H9 (cell line): ENCODE measurements at regions not wholly inside any gene's neighbourhood (a gene's known extent, or its start where the extent isn't known, plus 50 kb on each side); places are given as distances from the start of the nearest gene placed in this dataset.

ENCODE experiments used
- DNase-seq: peaks from one replicate; pipeline ENCODE4 v3.0.0-alpha.2; 2017
- H2AFZ ChIP-seq: one replicate; pipeline ENCODE4 v1.6.1; 2013; ENCODE audit warnings: mild to moderate bottlenecking, low read length, control low read depth, moderate library complexity
- H2AK5ac ChIP-seq: 2 replicates; pipeline ENCODE4 v1.6.1; 2013; ENCODE audit warnings: low read length, control low read depth, mixed read lengths; ENCODE audit not compliant: insufficient read length
- H2BK120ac ChIP-seq: one replicate; pipeline ENCODE4 v1.6.1; 2013; ENCODE audit warnings: low read depth, mild to moderate bottlenecking, low read length, control low read depth, inconsistent platforms; ENCODE audit not compliant: poor library complexity, severe bottlenecking
- H2BK12ac ChIP-seq: 2 replicates; pipeline ENCODE4 v1.6.1; 2013; ENCODE audit warnings: low read length, control low read depth, mixed read lengths, low read depth; ENCODE audit not compliant: insufficient read length
- H2BK15ac ChIP-seq: 2 replicates; pipeline ENCODE4 v1.6.1; 2013; ENCODE audit warnings: low read depth, low read length, control low read depth
- H2BK20ac ChIP-seq: one replicate; pipeline ENCODE4 v1.6.1; 2013; ENCODE audit warnings: low read depth, mild to moderate bottlenecking, low read length, control low read depth, inconsistent platforms; ENCODE audit not compliant: poor library complexity, severe bottlenecking
- H2BK5ac ChIP-seq: 2 replicates; pipeline ENCODE4 v1.6.1; 2013; ENCODE audit warnings: low read length, control low read depth, mixed read lengths; ENCODE audit not compliant: insufficient read length
- H3K14ac ChIP-seq: 2 replicates; pipeline ENCODE4 v1.6.1; 2013; ENCODE audit warnings: low read length, control low read depth; ENCODE audit not compliant: insufficient read depth
- H3K18ac ChIP-seq: 2 replicates; pipeline ENCODE4 v1.6.1; 2013; ENCODE audit warnings: low read depth, mild to moderate bottlenecking, mixed read lengths, low read length, control low read depth; ENCODE audit not compliant: insufficient read length
- H3K23ac ChIP-seq: 2 replicates; pipeline ENCODE4 v1.6.1; 2013; ENCODE audit warnings: low read length, control low read depth, mixed read lengths, low read depth; ENCODE audit not compliant: insufficient read length
- H3K23me2 ChIP-seq: 2 replicates; pipeline ENCODE4 v1.6.1; 2013; ENCODE audit warnings: low read depth, mild to moderate bottlenecking, mixed read lengths, low read length, control low read depth; ENCODE audit not compliant: insufficient read length, poor library complexity, severe bottlenecking
- H3K27ac ChIP-seq: 2 replicates; pipeline ENCODE4 v1.5.1; 2013; ENCODE audit warnings: low read length, control low read depth, mixed read lengths, low read depth; ENCODE audit not compliant: insufficient read length
- H3K27me3 ChIP-seq: 2 replicates; pipeline ENCODE4 v1.6.1; 2013; ENCODE audit warnings: low read length, control low read depth, inconsistent platforms; ENCODE audit not compliant: insufficient read depth
- H3K4ac ChIP-seq: 2 replicates; pipeline ENCODE4 v1.6.1; 2013; ENCODE audit warnings: low read depth, mild to moderate bottlenecking, control low read depth, inconsistent platforms, low read length, moderate library complexity
- H3K4me1 ChIP-seq: 2 replicates; pipeline ENCODE4 v1.6.1; 2013; ENCODE audit warnings: low read length, control low read depth, inconsistent platforms; ENCODE audit not compliant: insufficient read depth
- H3K4me2 ChIP-seq: 2 replicates; pipeline ENCODE4 v1.6.1; 2013; ENCODE audit warnings: low read length, control low read depth, mixed read lengths; ENCODE audit not compliant: insufficient read length, insufficient read depth
- H3K56ac ChIP-seq: 2 replicates; pipeline ENCODE4 v1.6.1; 2013; ENCODE audit warnings: low read depth, mild to moderate bottlenecking, mixed read lengths, low read length, control low read depth; ENCODE audit not compliant: insufficient read length
- H3K79me1 ChIP-seq: 2 replicates; pipeline ENCODE4 v1.6.1; 2013; ENCODE audit warnings: low read depth, mild to moderate bottlenecking, moderate library complexity, low read length, control low read depth, inconsistent platforms; ENCODE audit not compliant: insufficient read depth, poor library complexity, severe bottlenecking
- H3K79me2 ChIP-seq: 2 replicates; pipeline ENCODE4 v1.6.1; 2013; ENCODE audit warnings: low read length, control low read depth, inconsistent platforms; ENCODE audit not compliant: insufficient read depth
- H3K9ac ChIP-seq: 2 replicates; pipeline ENCODE4 v1.6.1; 2013; ENCODE audit warnings: low read length, control low read depth, mixed read lengths; ENCODE audit not compliant: insufficient read length; ENCODE audit errors: extremely low read depth
- H3K9me3 ChIP-seq: one replicate; pipeline ENCODE4 v1.6.1; 2013; ENCODE audit warnings: low read depth, low read length, inconsistent platforms; ENCODE audit not compliant: control insufficient read depth
- H3T11ph ChIP-seq: one replicate; pipeline ENCODE4 v1.6.1; 2013; ENCODE audit warnings: mild to moderate bottlenecking, low read length, control low read depth, inconsistent platforms
- H4K20me1 ChIP-seq: one replicate; pipeline ENCODE4 v1.6.1; 2013; ENCODE audit not compliant: control insufficient read depth, insufficient read length, insufficient read depth
- H4K5ac ChIP-seq: 2 replicates; pipeline ENCODE4 v1.6.1; 2013; ENCODE audit warnings: low read depth, mild to moderate bottlenecking, mixed read lengths, low read length, control low read depth; ENCODE audit not compliant: insufficient read length
- H4K8ac ChIP-seq: replicated peaks from 2 replicates; pipeline ENCODE4 v1.6.1; 2013; ENCODE audit warnings: low read length, control low read depth, mixed read lengths, low read depth; ENCODE audit not compliant: insufficient read length
- H4K91ac ChIP-seq: 2 replicates; pipeline ENCODE4 v1.6.1; 2013; ENCODE audit warnings: low read depth, mild to moderate bottlenecking, moderate library complexity, mixed read lengths, low read length, control low read depth; ENCODE audit not compliant: insufficient read length
- H3K27ac Mint-ChIP-seq, 3 experiments: 2 replicates in 2 of 3; 3 replicates in 1 of 3; pipeline ENCODE4 v1.8.0; 2020 to 2021; ENCODE audit warnings: mixed read lengths in 3 of 3, mild to moderate bottlenecking in 1 of 3, moderate library complexity in 1 of 3
- H3K27me3 Mint-ChIP-seq: 2 replicates; pipeline ENCODE4 v1.8.0; 2021; ENCODE audit warnings: low read depth, mild to moderate bottlenecking, moderate library complexity, mixed read lengths
- H3K36me3 Mint-ChIP-seq, 3 experiments: 2 replicates in 2 of 3; 3 replicates in 1 of 3; pipeline ENCODE4 v1.8.0; 2020 to 2021; ENCODE audit warnings: low read depth in 3 of 3, mixed read lengths in 3 of 3; ENCODE audit not compliant: insufficient read depth in 1 of 3
- H3K4me1 Mint-ChIP-seq, 2 experiments: 2 replicates each; pipeline ENCODE4 v1.8.0; 2020; ENCODE audit warnings: mixed read lengths in 2 of 2
- H3K4me3 Mint-ChIP-seq, 2 experiments: 2 replicates in 1 of 2; 3 replicates in 1 of 2; pipeline ENCODE4 v1.8.0; 2020 to 2021; ENCODE audit warnings: mild to moderate bottlenecking in 2 of 2, mixed read lengths in 2 of 2, moderate library complexity in 1 of 2
- H3K9me3 Mint-ChIP-seq, 2 experiments: 2 replicates in 1 of 2; 3 replicates in 1 of 2; pipeline ENCODE4 v1.8.0; 2020; ENCODE audit warnings: mild to moderate bottlenecking in 2 of 2, mixed read lengths in 2 of 2, moderate library complexity in 1 of 2
- WGBS: extraction: QIAGEN DNeasy Blood & Tissue Kit; methylation state at CpG from one replicate; pipeline ENCODE4 v1.1.7; 2013; ENCODE audit warnings: missing lambda C conversion rate, low lambda C conversion rate, mixed read lengths; ENCODE audit not compliant: insufficient read length; ENCODE audit errors: extremely low coverage; 5-methylcytosine and 5-hydroxymethylcytosine counted together
- TF ChIP-seq, protein P1 (sequence below): fragments of 200-600 bp; sonication (generic); conservative IDR thresholded peaks from 3 replicates; pipeline ENCODE4 v1.8.0; 2021; ENCODE audit warnings: antibody characterized with exemption, mild to moderate bottlenecking

DNA sequence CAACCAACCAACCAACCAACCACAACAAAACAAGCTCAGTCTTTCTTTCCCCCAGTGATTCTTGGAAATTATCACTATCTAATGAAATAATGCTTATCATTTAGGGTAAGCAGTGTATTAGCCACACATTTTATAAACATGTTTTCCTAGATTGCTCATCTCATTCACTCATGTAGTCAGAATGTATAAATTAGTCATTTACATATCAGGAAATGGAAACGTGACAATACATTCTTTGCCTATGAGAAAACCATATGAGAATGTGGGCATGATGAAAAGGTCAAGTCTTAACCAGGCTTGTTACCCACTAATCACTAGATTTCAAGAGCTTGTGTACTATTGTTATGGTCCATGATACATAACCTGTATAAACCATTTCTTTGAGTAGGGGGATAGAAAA, 1583.4 kb upstream of the PIK3C3 start:
- Histone ChIP-seq H4K20me1 (no peaks in the 10 kb centered on the region), H4K5ac (no peak overlapping the region), H3K79me2 (no peaks in the 10 kb centered on the region), H2BK12ac (no peak overlapping the region), H3K4ac (no peak overlapping the region), H3K56ac (no peak overlapping the region), H2AFZ (no peak overlapping the region), H3K79me1 (no peaks in the 10 kb centered on the region), H2BK20ac (no peak overlapping the region), H3K23ac (no peak overlapping the region), H4K8ac (no peak overlapping the region), H4K91ac (no peak overlapping the region), H3K4me2 (no peak overlapping the region), H2BK120ac (no peak overlapping the region), H3T11ph (no peak overlapping the region), H3K18ac (no peak overlapping the region), H3K9me3 (no peaks in the 10 kb centered on the region), H3K4me1 (no peaks in the 10 kb centered on the region), H3K27me3 (no peaks in the 10 kb centered on the region), H2BK15ac (no peak overlapping the region), H3K23me2 (no peaks in the 10 kb centered on the region), H3K14ac (no peak overlapping the region), H2BK5ac (no peak overlapping the region), H2AK5ac (no peak overlapping the region), H3K27ac (no peak overlapping the region), H3K9ac (no peak overlapping the region)
- Mint-ChIP-seq H3K4me1 (no peaks in the 10 kb centered on the region), H3K27ac (no peak overlapping the region), H3K4me3 (no peak overlapping the region), H3K36me3 (no peaks in the 10 kb centered on the region), H3K27me3 (no peaks in the 10 kb centered on the region), H3K9me3 (no peaks in the 10 kb centered on the region)
- TF ChIP-seq, protein P1, sequence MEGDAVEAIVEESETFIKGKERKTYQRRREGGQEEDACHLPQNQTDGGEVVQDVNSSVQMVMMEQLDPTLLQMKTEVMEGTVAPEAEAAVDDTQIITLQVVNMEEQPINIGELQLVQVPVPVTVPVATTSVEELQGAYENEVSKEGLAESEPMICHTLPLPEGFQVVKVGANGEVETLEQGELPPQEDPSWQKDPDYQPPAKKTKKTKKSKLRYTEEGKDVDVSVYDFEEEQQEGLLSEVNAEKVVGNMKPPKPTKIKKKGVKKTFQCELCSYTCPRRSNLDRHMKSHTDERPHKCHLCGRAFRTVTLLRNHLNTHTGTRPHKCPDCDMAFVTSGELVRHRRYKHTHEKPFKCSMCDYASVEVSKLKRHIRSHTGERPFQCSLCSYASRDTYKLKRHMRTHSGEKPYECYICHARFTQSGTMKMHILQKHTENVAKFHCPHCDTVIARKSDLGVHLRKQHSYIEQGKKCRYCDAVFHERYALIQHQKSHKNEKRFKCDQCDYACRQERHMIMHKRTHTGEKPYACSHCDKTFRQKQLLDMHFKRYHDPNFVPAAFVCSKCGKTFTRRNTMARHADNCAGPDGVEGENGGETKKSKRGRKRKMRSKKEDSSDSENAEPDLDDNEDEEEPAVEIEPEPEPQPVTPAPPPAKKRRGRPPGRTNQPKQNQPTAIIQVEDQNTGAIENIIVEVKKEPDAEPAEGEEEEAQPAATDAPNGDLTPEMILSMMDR, result no peak
- no CpG with 5 or more reads among the region's 1 CpG for WGBS
- no peak for DNase-seq
